ENCODE measurements at regions not wholly inside any gene's neighbourhood (a gene's known extent, or its start where the extent isn't known, plus 50 kb on each side); places are given as distances from the start of the nearest gene placed in this dataset.
"Not testable (repeated sequence)": the region's sequence is repeated elsewhere in the genome, so short reads cannot be mapped to it uniquely, and the experiment has no call there.

DNA sequence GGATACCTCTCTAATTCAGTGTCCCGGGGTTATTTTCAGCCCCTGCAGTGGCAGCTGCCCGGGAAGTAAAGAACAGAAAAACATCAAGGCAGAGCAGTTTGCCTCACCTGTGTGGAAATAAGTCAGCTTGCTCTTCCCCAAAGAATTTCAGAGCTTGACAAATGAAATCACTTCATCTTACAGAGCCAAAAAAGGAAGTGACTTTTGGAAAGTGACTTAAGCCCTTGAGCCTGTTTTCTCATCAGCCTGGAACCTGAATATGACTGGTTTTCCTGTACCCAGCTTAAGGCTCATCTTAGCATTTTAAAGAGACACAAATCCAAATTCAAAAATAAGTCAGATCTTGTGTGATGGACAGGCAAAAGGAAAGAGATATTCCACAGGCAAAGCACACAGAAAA is 211.6 kb downstream of the RCHY1 start:
- DNase-seq = no peak
- in situ Hi-C loops (cut with MboI; ENCODE audit: low pct_unique_long_range_greater_than_20kb, low sequenced_read_pairs) = no loop called here

DNA sequence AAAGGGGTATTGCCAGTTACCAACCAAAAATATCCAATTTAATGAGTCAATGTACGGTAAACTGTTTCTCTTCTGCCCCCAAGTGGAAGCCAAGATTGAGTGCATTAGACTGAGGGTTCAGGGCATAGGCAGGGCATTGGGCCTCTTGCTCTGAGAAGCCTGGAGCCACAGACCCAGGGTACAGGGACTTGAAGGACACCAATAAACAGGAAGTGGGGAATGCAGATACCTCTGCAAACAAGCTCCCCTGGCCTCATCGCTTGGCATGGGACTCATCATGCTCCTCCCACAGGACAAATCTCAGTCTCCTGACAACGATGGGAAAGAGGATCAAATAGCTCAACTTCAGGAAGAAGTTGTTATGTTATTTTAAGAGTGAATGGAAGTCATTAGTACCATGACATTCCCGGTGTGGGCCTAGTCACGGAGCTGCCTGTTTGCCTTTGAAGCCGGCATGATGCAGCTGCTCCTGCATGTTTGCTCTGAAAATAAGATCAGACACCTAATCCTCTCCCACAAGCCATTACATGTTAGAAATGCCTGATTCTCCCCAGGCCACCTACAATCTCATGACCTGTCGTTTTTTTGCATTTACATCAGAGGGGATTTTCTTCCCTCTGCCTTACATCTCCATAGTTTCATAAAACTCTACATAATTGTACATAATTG is 224.2 kb downstream of the RCHY1 start:
- peak; percentile 4 for DNase-seq
- in situ Hi-C loops (cut with MboI; ENCODE audit: low pct_unique_long_range_greater_than_20kb, low sequenced_read_pairs) = no loop called here

DNA sequence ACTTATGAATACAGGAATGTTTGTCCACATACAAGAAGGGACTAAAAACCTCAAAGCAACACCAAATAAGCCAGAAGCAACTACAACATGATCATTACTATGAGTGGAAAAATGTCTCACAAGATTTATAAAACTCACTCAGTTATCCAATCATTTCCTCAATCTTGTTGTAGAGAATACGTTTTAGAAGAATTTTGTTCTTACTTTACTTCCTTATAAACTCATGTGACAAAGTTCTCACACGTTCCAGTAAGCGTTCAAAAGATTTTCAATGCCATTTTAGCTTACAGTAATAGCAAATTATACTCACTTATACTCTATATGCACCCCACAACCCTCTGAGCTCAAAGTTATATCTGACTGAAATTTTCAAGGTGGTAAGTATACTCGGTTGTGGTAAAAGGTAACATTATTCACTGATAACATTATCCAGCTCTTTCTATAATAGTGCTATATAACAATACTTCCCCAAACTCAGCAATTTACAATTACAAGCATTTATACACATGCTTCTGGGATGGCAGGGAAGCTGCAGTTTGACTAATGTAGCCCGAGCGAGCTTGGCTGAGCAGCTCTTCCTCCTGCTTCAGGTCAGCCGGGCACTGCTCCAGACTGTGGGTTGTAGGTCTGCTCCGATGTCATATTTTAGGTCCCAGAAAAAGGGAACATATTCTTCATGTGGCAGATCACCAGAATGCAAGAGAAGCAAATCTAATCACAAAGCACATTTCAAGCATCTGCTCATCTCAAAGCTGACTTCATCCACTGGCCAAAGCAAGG is 226.3 kb downstream of the RCHY1 start:
- in situ Hi-C loops (cut with MboI; ENCODE audit: low pct_unique_long_range_greater_than_20kb, low sequenced_read_pairs) = no loop called here
- no peak for DNase-seq

DNA sequence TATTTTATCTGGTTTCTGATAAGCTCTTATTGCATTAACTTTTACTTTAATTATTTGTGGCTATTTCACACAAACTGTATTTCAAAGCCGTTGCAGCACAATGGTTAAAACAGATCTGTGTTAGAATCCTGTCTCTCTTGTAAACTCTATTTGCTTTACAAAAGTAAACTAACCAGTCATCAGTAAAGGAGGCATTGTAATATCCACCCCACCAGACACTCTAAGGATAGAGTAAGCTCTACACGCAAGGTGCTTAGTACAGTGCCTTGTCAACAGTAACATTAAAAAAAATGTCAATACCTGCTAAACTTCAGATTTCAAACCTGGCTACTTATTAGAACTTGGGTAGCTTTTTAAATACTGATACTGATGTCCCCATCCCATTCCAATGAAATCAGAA is 228.4 kb downstream of the RCHY1 start:
- DNase-seq = no peak
- in situ Hi-C loops (cut with MboI; ENCODE audit: low pct_unique_long_range_greater_than_20kb, low sequenced_read_pairs) = no loop called here

DNA sequence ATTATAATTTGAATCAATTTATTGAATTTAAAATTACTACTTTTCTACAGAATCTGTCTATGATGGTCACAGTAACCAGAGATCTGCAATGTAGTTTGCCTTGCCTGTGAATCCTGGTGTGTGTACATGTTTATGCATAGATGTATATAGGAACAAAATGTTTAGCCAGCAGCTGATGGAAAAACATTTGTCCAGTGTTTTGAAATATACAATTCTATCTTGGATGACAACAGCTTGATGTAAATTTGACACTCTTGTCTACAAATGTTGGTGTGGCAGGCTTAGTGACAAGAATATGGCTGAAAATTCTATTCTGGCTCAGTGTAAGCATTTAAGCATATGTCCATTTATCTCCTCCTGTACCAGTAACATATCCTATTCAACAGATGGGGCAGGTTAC is 229.4 kb downstream of the RCHY1 start:
- in situ Hi-C loops (cut with MboI; ENCODE audit: low pct_unique_long_range_greater_than_20kb, low sequenced_read_pairs) = no loop called here
- DNase-seq = no peak

DNA sequence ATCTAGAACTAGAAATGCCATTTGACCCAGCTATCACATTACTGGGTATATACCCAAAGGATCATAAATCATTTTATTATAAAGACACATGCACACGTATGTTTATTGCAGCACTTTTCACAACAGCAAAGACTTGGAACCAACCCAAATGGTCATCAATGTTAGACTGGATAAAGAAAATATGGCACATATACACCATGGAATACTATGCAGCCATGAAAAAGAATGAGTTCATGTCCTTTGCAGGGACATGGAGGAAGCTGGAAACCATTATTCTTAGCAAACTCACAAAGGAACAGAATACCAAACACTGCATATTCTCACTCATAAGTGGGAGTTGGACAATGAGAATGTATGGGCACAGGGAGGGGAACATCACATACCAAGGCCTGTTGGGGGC is 233.7 kb downstream of the RCHY1 start:
- in situ Hi-C loops (cut with MboI; ENCODE audit: low pct_unique_long_range_greater_than_20kb, low sequenced_read_pairs); DNase-seq: not testable (repeated sequence)

DNA sequence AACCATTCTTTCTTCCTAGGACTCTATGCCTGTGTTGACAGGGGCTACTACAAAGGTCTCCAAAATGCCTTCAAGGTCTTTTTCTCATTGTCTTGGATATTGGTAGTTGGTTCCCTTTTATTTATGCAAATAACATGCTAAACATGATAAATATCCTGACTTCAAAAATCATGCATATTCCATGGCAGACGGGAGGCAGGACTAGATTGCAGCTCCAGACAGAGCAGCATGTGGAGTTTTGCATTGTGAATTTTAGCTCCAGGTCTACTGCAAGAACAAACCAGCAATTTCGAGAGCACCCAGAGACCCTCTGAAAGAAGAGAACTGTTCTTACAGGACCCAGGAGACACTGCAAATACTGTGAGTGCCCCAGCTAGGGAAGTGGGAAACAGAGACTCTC is 254.9 kb downstream of the RCHY1 start:
- DNase-seq = no peak
- in situ Hi-C loops (cut with MboI; ENCODE audit: low pct_unique_long_range_greater_than_20kb, low sequenced_read_pairs) = no loop called here

DNA sequence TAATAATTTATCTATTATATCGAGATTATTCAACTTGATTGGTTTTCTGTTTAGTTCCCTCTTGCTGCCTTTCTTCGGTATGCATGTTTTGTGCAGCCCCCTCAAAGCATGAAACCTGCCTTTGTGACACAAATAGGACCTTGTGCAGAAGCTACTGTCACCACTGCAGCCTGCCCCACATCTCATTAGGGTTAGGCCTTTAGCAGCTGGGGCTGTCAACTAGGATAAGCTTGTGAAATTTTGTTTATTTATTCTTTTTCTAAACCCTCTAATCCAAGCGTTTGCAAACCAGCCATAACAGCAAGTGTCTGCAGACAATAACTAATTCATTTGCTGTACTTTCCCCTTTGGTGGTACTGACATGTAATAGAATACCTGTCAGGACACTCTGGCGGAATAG is 258.9 kb downstream of the RCHY1 start:
- in situ Hi-C loops (cut with MboI; ENCODE audit: low pct_unique_long_range_greater_than_20kb, low sequenced_read_pairs) = no loop called here
- DNase-seq = no peak

DNA sequence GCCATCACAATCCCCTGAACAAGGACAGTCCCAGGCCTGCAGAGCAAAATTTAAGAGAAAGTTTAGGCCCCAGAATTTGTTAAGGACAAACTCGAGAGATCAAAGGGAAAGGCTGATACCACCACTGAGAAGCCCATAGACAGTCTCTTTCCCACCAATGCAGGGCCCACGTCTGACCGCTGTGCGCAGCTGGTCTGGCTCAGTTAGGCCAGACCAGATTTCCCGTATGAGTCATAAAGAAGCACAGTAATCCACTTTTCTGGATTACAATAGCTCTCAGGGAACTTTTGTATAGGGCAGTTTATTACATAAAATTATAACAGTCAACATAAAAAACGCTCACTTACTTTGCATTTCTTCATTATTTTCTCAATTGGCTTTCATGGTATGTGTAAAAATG is 259.5 kb downstream of the RCHY1 start:
- in situ Hi-C loops (cut with MboI; ENCODE audit: low pct_unique_long_range_greater_than_20kb, low sequenced_read_pairs) = no loop called here
- no peak for DNase-seq

DNA sequence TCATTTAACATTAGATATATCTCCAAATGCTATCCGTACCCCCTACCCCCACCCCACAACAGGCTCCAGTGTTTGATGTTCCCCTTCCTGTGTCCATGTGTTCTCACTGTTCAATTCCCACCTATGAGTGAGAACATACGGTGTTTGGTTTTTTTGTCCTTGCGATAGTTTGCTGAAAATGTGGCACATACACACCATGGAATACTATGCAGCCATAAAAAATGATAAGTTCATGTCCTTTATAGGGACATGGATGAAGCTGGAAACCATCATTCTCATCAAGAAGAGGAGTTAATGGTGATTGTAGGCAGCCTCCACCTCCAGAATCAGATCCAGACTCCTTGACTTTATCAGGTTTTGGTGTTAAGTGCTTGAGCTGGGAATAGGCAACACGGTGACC is 261.1 kb downstream of the RCHY1 start:
- DNase-seq; in situ Hi-C loops (cut with MboI; ENCODE audit: low pct_unique_long_range_greater_than_20kb, low sequenced_read_pairs): not testable (repeated sequence)

DNA sequence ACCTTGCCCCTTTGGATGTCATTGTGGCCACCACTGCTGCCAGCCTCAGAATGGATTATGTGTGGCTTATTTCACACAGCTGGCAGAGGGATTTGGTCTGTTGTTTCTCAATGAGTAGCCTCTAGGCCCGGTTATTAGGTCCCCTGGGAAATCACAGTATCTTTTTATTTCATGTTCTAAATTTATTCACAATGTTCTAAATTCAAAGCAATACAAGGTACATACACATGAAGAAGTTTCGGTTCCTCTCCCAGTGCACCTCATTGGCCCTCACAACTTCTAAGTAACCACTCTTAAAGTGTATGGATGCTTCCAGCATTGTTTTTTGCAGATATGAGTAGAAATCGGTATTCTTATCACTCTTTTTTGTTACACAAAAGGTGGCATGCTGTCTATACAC is 262.7 kb downstream of the RCHY1 start:
- no peak for DNase-seq
- in situ Hi-C loops (cut with MboI; ENCODE audit: low pct_unique_long_range_greater_than_20kb, low sequenced_read_pairs) = no loop called here

DNA sequence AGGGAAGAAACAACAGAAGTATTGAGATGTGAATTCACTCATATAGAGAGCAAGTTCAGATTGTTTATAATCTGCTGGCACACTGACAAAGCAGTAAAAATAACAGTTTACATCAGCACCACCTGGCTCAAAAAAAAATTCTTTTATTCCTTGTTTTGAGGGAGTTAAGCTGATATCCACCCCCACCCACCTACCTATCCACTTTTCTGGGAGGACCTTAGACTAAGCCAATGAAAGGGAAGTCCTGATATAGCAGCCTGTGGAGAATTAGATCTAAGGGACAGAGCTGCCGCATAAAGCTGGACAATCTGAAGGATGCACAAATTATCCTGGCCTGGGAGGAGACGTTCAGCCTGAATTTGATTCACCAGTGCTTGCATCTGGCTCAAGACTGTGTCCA is 264.5 kb downstream of the RCHY1 start:
- in situ Hi-C loops (cut with MboI; ENCODE audit: low pct_unique_long_range_greater_than_20kb, low sequenced_read_pairs) = no loop called here

DNA sequence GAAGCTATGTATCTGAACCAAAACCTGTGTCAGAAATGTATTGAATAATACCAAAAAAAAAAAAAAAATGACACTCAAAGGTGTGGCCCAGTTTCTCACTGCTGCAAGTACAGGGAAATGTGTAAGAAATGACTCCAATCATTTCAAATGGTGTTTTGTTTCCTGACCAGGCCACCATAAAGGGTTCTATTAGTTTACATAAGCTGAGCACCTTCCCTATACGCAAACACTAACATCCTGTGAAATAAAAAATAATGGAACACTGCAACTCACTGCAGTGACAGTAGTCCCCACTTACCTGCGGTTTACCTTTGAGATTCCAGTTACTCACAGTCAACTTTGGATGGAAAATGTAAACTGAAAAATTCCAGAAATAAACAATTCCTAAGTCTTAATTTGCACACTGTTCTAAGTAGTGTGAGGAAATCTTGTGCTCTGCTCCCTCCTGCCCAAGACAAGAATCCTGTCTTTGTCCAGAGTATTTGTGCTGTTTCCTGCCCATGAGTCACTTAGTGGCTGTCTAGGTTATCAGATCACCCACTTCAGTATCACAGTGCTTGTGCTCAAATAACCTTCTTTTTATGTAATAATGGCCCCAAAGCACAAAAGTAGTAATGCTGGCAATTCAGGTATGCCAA is 265.3 kb downstream of the RCHY1 start:
- no peak for DNase-seq
- in situ Hi-C loops (cut with MboI; ENCODE audit: low pct_unique_long_range_greater_than_20kb, low sequenced_read_pairs) = no loop called here

More for the DNA sequence above, 264.5 kb downstream of the RCHY1 start:
- no peak for DNase-seq

DNA sequence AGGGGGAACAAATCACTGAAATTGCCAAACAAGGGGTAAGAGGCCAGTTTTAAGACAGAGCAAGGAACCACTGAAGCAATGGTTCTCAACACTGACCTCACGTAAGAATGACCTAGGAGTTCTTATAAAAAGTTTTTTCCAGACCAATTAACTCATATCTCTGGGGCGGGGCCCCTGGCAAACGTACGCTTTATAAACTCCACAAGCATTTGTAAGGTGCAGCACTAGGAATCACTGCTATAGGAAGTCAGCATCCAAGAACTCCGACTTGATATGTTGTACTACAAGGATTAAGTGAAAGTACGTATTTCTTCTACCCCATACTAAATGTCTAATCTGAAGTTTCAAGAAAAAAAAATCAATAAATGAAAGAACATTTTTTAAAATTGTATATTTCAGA is 269.9 kb downstream of the RCHY1 start:
- in situ Hi-C loops (cut with MboI; ENCODE audit: low pct_unique_long_range_greater_than_20kb, low sequenced_read_pairs) = no loop called here
- no peak for DNase-seq

DNA sequence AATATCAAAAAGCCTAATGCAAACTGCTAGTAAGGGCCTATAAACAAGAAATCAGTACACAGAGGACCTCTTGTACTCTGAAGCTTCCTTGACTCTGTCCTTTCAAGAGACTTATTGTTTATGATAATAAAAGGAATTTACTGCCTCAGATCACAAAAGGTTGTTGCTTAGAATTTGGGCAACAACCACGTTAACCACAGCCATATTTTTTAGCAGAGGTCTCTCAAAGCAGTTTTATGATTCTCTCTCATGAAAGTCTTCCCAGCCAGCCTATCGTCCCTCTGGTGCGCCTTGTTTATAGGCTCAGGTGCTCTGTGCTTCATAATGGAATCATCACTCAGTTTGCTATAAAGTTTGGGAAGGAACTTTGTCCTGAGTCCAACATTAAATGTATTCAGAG is 270.6 kb downstream of the RCHY1 start:
- in situ Hi-C loops (cut with MboI; ENCODE audit: low pct_unique_long_range_greater_than_20kb, low sequenced_read_pairs) = no loop called here
- DNase-seq = no peak

DNA sequence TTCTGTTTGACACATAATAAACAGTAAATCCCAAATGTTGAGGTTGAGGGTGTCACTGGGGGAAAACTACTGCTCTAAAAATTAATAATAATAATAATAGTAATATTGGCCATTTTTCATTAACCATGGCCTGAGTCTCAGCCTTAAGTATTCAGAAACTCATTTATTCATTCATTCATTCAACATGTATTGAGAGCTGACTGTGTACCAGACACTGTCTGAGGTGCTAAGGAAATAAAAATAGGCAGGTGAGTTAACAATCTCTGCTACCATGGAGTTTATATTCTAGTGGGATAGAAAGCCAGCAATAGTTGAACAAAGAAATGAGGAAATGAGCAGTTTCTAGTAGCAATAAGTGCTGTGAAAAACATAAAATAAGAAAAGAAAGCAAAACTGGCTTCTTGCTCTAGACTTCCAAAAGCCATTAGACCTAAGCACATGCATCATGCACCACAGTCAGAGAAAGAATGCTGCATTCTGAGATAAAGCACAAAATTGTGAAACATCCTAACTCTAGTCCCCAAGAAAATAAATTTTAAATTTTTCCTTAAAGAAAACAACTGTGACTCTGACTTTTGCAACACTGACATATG is 278.7 kb downstream of the RCHY1 start:
- in situ Hi-C loops (cut with MboI; ENCODE audit: low pct_unique_long_range_greater_than_20kb, low sequenced_read_pairs) = no loop called here
- no peak for DNase-seq

DNA sequence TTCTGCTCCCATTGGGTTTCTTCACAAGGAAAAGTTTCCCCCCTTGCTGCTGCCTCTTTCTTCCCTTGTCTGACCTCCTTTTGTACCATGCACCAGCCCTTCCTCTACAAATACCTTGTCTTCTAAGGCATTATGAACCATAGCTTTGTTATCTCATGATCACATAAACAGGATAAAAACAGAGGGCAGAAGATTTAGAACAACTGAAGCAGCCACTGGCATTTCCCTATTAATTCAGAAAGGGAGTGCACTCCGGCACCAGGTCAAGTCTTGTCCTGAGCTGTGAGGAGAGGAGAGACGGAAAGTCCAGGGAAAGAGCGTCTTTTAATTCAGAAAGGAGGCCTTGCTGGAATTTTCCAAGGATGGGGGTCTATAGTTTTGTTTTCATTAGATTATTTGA is 281.7 kb downstream of the RCHY1 start:
- in situ Hi-C loops (cut with MboI; ENCODE audit: low pct_unique_long_range_greater_than_20kb, low sequenced_read_pairs) = no loop called here
- no peak for DNase-seq

DNA sequence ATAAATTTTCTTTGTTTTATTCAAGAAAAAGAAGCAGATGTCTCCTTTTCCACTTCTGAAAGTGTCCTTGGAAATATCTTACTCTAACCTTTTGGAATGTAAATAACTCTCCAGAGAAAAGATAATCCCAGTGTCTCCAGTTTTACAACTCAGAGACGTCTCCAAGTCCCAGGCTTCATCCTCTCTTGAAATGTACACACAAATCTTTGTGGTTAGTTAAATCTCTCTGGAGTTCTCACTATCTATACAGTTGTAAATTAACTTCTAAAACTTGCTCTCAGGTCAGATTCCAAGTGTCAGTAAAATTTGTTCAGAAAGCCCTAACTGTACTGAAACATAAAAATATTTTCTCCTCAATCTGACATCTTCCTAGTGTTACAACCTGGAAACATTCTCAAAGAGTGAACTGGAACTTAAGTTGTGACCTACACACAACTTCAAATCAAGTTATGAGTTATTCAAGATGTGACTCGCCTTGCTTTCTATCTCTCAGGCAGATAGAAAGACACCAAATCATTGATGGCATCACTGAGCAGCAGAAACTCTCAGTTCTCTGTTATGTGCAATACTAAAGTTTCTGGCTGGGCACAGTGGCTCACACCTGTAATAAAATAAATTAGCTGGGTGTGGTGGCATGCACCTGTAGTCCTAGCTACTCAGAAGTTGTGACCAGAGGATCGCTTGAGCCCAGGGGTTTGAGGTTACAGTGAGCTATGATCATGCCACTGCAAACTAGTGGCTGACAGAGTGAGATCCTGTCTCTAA is 284.2 kb downstream of the RCHY1 start:
- no peak for DNase-seq
- in situ Hi-C loops (cut with MboI; ENCODE audit: low pct_unique_long_range_greater_than_20kb, low sequenced_read_pairs) = no loop called here

DNA sequence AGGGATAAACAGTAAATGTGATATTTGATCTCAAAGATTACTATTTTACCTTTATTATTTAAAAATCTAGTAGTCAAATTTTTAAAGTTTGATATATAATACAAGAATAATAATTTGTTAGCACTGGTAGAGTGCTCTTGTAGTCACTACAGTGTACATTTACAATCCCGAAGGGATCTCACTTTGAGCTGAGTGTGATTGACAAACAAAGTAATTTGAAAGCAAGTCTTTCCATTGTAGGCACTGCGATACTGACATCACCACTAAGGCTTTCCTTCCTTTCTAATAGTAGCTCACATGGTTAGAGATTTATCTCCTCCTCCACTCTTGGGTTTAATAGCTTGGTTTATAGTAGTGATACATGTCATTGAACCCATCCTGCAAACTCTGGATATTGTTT is 280.6 kb downstream of the PARM1 start:
- no peak for DNase-seq
- in situ Hi-C loops (cut with MboI; ENCODE audit: low pct_unique_long_range_greater_than_20kb, low sequenced_read_pairs) = no loop called here
